ENCODE measurements at regions not wholly inside any gene's neighbourhood (a gene's known extent, or its start where the extent isn't known, plus 50 kb on each side); places are given as distances from the start of the nearest gene placed in this dataset.

DNA sequence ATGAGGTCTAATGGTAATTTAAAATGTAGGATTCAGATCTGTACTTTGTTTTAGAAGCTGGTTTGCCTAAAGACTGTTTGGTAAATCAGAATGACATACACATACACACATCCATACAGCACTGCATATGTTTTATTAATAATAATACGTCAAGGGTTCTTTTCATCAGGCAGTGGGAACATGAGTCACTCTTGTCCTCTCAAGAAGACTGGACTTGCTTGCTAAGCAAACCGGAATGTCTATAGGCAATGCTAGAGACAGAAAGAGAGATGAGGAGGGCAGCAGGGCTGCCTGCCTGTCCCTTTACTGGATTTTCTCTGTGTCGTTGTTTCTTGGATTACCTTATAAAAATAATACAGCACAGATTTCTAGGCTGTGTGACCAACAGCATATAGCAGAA lies 119.1 kb upstream of the GALNT2 start:
- TF ChIP-seq, protein P1, sequence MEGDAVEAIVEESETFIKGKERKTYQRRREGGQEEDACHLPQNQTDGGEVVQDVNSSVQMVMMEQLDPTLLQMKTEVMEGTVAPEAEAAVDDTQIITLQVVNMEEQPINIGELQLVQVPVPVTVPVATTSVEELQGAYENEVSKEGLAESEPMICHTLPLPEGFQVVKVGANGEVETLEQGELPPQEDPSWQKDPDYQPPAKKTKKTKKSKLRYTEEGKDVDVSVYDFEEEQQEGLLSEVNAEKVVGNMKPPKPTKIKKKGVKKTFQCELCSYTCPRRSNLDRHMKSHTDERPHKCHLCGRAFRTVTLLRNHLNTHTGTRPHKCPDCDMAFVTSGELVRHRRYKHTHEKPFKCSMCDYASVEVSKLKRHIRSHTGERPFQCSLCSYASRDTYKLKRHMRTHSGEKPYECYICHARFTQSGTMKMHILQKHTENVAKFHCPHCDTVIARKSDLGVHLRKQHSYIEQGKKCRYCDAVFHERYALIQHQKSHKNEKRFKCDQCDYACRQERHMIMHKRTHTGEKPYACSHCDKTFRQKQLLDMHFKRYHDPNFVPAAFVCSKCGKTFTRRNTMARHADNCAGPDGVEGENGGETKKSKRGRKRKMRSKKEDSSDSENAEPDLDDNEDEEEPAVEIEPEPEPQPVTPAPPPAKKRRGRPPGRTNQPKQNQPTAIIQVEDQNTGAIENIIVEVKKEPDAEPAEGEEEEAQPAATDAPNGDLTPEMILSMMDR (IDR thresholded peaks at IDR 0.05): no peak
- ATAC-seq (no peak), DNase-seq (no peak)
- no peaks in the 10 kb centered on the region for H3K27me3 ChIP-seq
- no peaks in the 10 kb centered on the region for H3K4me1 ChIP-seq
- no peaks in the 10 kb centered on the region for H3K36me3 ChIP-seq
- H3K9me3 ChIP-seq: no peaks in the 10 kb centered on the region
- no peak overlapping the region for H3K4me3 ChIP-seq
- intact Hi-C loops (cut with DNase I): no loop called here
- H3K27ac ChIP-seq: no peak overlapping the region

- no peak for DNase-seq
- ATAC-seq: no peak
- Histone ChIP-seq H3K4me1 (no peaks in the 10 kb centered on the region), H3K27me3 (no peaks in the 10 kb centered on the region), H3K4me3 (no peak overlapping the region), H3K9me3 (no peaks in the 10 kb centered on the region), H3K36me3 (no peaks in the 10 kb centered on the region), H3K27ac (no peak overlapping the region)
- intact Hi-C loops (cut with DNase I): no loop called here
- TF ChIP-seq, protein P1 (IDR thresholded peaks at IDR 0.05): no peak
Observed at GRCh38 chr1:229948438-229948837, 118.6 kb upstream of the GALNT2 start.

DNA sequence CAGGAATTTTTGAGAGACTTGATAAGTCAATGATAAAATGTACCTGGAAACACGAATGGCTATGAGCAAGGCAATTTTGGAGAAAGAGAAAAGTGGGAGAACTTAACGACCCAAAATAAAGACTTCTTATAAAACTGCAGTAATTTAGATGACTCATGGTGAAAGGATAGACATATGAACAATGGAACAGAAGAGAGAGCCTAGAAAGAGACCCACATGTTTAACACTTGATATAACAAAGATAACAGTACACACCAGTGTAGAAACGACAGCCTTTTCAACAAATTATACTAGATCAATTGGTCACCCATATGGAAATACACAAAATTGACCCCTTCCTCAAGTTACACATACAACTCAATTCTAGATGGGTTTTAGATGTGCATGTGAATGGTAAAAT lies 117.5 kb upstream of the GALNT2 start:
- no peaks in the 10 kb centered on the region for H3K4me1 ChIP-seq
- H3K27ac ChIP-seq: no peak overlapping the region
- H3K36me3 ChIP-seq: no peaks in the 10 kb centered on the region
- DNase-seq: no peak
- no peaks in the 10 kb centered on the region for H3K27me3 ChIP-seq
- intact Hi-C loops (cut with DNase I): no loop called here
- H3K9me3 ChIP-seq: no peaks in the 10 kb centered on the region
- TF ChIP-seq, protein P1 (IDR thresholded peaks at IDR 0.05): no peak
- no peak overlapping the region for H3K4me3 ChIP-seq
- ATAC-seq: no peak

DNA sequence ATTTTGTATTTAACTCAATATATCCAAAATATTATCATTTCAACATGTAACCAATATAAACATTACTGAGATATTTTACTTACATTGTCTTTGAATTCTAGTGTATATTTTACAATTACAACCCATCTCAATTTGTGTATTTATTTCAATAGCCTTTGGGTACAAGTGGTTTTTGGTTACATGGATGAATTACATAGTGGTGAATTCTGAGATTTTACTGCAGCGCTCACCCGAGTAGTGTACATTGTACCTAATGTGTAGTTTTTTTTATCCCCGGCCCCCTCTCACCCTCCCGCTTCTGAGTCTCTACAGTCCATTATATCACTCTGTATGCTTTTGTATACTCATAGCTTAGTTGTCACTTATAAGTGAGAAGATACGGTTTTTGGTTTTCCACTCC lies 117.0 kb upstream of the GALNT2 start:
- Histone ChIP-seq H3K9me3 (no peaks in the 10 kb centered on the region), H3K27ac (no peak overlapping the region), H3K36me3 (no peaks in the 10 kb centered on the region), H3K4me1 (no peaks in the 10 kb centered on the region), H3K27me3 (no peaks in the 10 kb centered on the region), H3K4me3 (no peak overlapping the region)
- DNase-seq (no peak), ATAC-seq (no peak)
- intact Hi-C loops (cut with DNase I): no loop called here
- TF ChIP-seq, protein P1 (IDR thresholded peaks at IDR 0.05): no peak

GRCh38 chr1:229950908-229951307 lies 116.1 kb upstream of the GALNT2 start:
- no peaks in the 10 kb centered on the region for H3K36me3 ChIP-seq
- TF ChIP-seq, protein P1 (IDR thresholded peaks at IDR 0.05): no peak
- H3K27me3 ChIP-seq: no peaks in the 10 kb centered on the region
- no peak overlapping the region for H3K4me3 ChIP-seq
- ATAC-seq (no peak), DNase-seq (no peak)
- no peak overlapping the region for H3K27ac ChIP-seq
- H3K4me1 ChIP-seq: no peaks in the 10 kb centered on the region
- intact Hi-C loops (cut with DNase I): no loop called here
- no peaks in the 10 kb centered on the region for H3K9me3 ChIP-seq

GRCh38 chr1:229951856-229952534 lies 115.0 kb upstream of the GALNT2 start:
- H3K27ac ChIP-seq: no peak overlapping the region
- no peaks in the 10 kb centered on the region for H3K4me1 ChIP-seq
- TF ChIP-seq, protein P1 (IDR thresholded peaks at IDR 0.05): no peak
- H3K9me3 ChIP-seq: no peaks in the 10 kb centered on the region
- H3K27me3 ChIP-seq: no peaks in the 10 kb centered on the region
- intact Hi-C loops (cut with DNase I): no loop called here
- DNase-seq (no peak), ATAC-seq (no peak)
- no peak overlapping the region for H3K4me3 ChIP-seq
- no peaks in the 10 kb centered on the region for H3K36me3 ChIP-seq
